H1 (cell line): ENCODE measurements at regions not wholly inside any gene's neighbourhood (a gene's known extent, or its start where the extent isn't known, plus 50 kb on each side); places are given as distances from the start of the nearest gene placed in this dataset.

ENCODE experiments used
- CTCF ChIA-PET: fragments of 300-600 bp; sonication (Branson Sonifier 250); formaldehyde crosslinking; loops from one replicate; lab custom pipeline; 2021; ENCODE audit not compliant: partially characterized antibody; lab: Charles Lee
- POLR2A ChIA-PET: fragments of 300-600 bp; sonication (Branson Sonifier 250); formaldehyde crosslinking; loops from one replicate; lab custom pipeline; 2021; ENCODE audit warnings: inconsistent platforms; ENCODE audit not compliant: partially characterized antibody; lab: Charles Lee
- DNase-seq, 2 experiments: peaks; one replicate each; pipeline versions ENCODE4 v3.0.0 to v3.0.0-alpha.2; 2010 to 2022; ENCODE audit warnings: low spot score in 2 of 2, low read depth in 1 of 2, mixed read lengths in 1 of 2
- FAIRE-seq: peaks from 2 replicates; lab custom pipeline; 2011; peaks lifted over from hg19 to GRCh38; lab: Jason Lieb, UNC
- H2AFZ ChIP-seq: 2 replicates; pipeline ENCODE4 v1.8.1; 2012; ENCODE audit warnings: low read length, inconsistent platforms
- H2AK5ac ChIP-seq: 2 replicates; pipeline ENCODE4 v1.6.1; 2013; ENCODE audit warnings: low read depth, low read length
- H2BK120ac ChIP-seq: replicated peaks from 2 replicates; pipeline ENCODE3; 2013; ENCODE audit warnings: low read depth, low read length, inconsistent platforms
- H2BK12ac ChIP-seq: 2 replicates; pipeline ENCODE4 v1.6.1; 2013; ENCODE audit warnings: low read depth, low read length
- H2BK15ac ChIP-seq: 2 replicates; pipeline ENCODE4 v1.6.1; 2013; ENCODE audit warnings: low read length
- H2BK20ac ChIP-seq: 2 replicates; pipeline ENCODE4 v1.6.1; 2013; ENCODE audit warnings: low read length
- H2BK5ac ChIP-seq: 2 replicates; pipeline ENCODE4 v1.6.1; 2013; ENCODE audit warnings: low read depth, low read length
- H3K14ac ChIP-seq: 2 replicates; pipeline ENCODE4 v1.6.1; 2013; ENCODE audit warnings: inconsistent platforms; ENCODE audit not compliant: insufficient read length
- H3K18ac ChIP-seq: 2 replicates; pipeline ENCODE4 v1.6.1; 2013; ENCODE audit warnings: low read length; ENCODE audit errors: extremely low read depth
- H3K23ac ChIP-seq: 2 replicates; pipeline ENCODE4 v1.6.1; 2013; ENCODE audit warnings: inconsistent platforms; ENCODE audit not compliant: insufficient read length
- H3K23me2 ChIP-seq: 2 replicates; pipeline ENCODE4 v1.6.1; 2013; ENCODE audit warnings: low read depth, low read length
- H3K27ac ChIP-seq: 2 replicates; pipeline ENCODE4 v1.6.1; 2011; ENCODE audit warnings: low read depth, low read length, inconsistent platforms
- H3K27me3 ChIP-seq, 4 experiments: replicated peaks in 1 of 4; 1 replicate in 1 of 4; 2 replicates in 3 of 4; pipeline versions ENCODE4 v1.6.1 to v1.8.1; 2011 to 2013; ENCODE audit warnings: low read length in 3 of 4, mild to moderate bottlenecking in 3 of 4, inconsistent platforms in 2 of 4, mixed read lengths in 2 of 4, moderate library complexity in 1 of 4; ENCODE audit not compliant: control insufficient read depth in 3 of 4, insufficient read depth in 3 of 4; ENCODE audit errors: extremely low read depth in 1 of 4
- H3K36me3 ChIP-seq, 4 experiments: 2 replicates each; pipeline versions ENCODE4 v1.6.1 to v1.8.1; 2011 to 2013; ENCODE audit warnings: mild to moderate bottlenecking in 4 of 4, low read length in 3 of 4, moderate library complexity in 2 of 4, control low read depth in 1 of 4, inconsistent platforms in 1 of 4; ENCODE audit not compliant: insufficient read depth in 4 of 4, control insufficient read depth in 2 of 4
- H3K4ac ChIP-seq: replicated peaks from 2 replicates; pipeline ENCODE3; 2013; ENCODE audit warnings: low read length, low read depth, mixed read lengths, inconsistent platforms; ENCODE audit not compliant: insufficient read length
- H3K4me1 ChIP-seq, 4 experiments: replicated peaks in 1 of 4; 1 replicate in 1 of 4; 2 replicates in 3 of 4; pipeline versions ENCODE4 v1.6.1 to v1.8.1; 2011 to 2013; ENCODE audit warnings: low read length in 3 of 4, inconsistent platforms in 2 of 4, mixed read lengths in 1 of 4; ENCODE audit not compliant: insufficient read depth in 4 of 4, control insufficient read depth in 3 of 4
- H3K4me2 ChIP-seq, 2 experiments: 2 replicates each; pipeline versions ENCODE4 v1.6.1 to v1.8.1; 2011 to 2013; ENCODE audit warnings: low read depth in 2 of 2, low read length in 2 of 2, control low read depth in 1 of 2, inconsistent platforms in 1 of 2, mild to moderate bottlenecking in 1 of 2; ENCODE audit not compliant: insufficient read depth in 1 of 2
- H3K4me3 ChIP-seq, 4 experiments: fragments of 200-600, 300-600 bp in 1 of 4; sonication (generic), shearing (Covaris generic), sonication (Bioruptor Twin) in 1 of 4; 2 replicates each; pipeline versions ENCODE4 v1.5.1 to v1.8.1; 2011 to 2016; ENCODE audit warnings: low read length in 4 of 4, low read depth in 3 of 4, control low read depth in 2 of 4, inconsistent platforms in 2 of 4, mild to moderate bottlenecking in 2 of 4, mixed read lengths in 1 of 4, moderate library complexity in 1 of 4; ENCODE audit not compliant: insufficient read depth in 2 of 4; ENCODE audit errors: extremely low read depth in 1 of 4
- H3K56ac ChIP-seq: replicated peaks from 2 replicates; pipeline ENCODE3; 2013; ENCODE audit warnings: low read depth, mild to moderate bottlenecking, mixed read lengths, low read length, inconsistent platforms; ENCODE audit not compliant: insufficient read length
- H3K79me1 ChIP-seq: 2 replicates; pipeline ENCODE4 v1.6.1; 2013; ENCODE audit warnings: low read depth, low read length, control low read depth
- H3K79me2 ChIP-seq, 2 experiments: 2 replicates each; pipeline versions ENCODE4 v1.6.1 to v1.8.1; 2012 to 2013; ENCODE audit warnings: low read length in 2 of 2, mild to moderate bottlenecking in 2 of 2, inconsistent platforms in 1 of 2; ENCODE audit not compliant: insufficient read depth in 2 of 2, control insufficient read depth in 1 of 2
- H3K9ac ChIP-seq, 4 experiments: replicated peaks in 1 of 4; 1 replicate in 1 of 4; 2 replicates in 3 of 4; pipeline versions ENCODE4 v1.6.1 to v1.8.1; 2011 to 2013; ENCODE audit warnings: low read depth in 3 of 4, low read length in 3 of 4, control low read depth in 2 of 4, mild to moderate bottlenecking in 2 of 4, moderate library complexity in 2 of 4, inconsistent platforms in 1 of 4; ENCODE audit errors: extremely low read depth in 1 of 4
- H3K9me3 ChIP-seq, 2 experiments: 2 replicates each; pipeline versions ENCODE4 v1.6.1 to v1.8.1; 2012 to 2013; ENCODE audit warnings: mild to moderate bottlenecking in 2 of 2, moderate library complexity in 2 of 2, control low read depth in 1 of 2, inconsistent platforms in 1 of 2, low read depth in 1 of 2, low read length in 1 of 2, mixed read lengths in 1 of 2; ENCODE audit not compliant: insufficient read depth in 2 of 2
- H4K20me1 ChIP-seq, 2 experiments: replicated peaks in 1 of 2; 2 replicates each; pipeline versions ENCODE3 to v1.8.1; 2011 to 2013; ENCODE audit warnings: inconsistent platforms in 2 of 2, low read length in 2 of 2, mild to moderate bottlenecking in 1 of 2; ENCODE audit not compliant: insufficient read depth in 2 of 2, control insufficient read depth in 1 of 2
- H4K5ac ChIP-seq: 2 replicates; pipeline ENCODE4 v1.6.1; 2013; ENCODE audit warnings: low read length, low read depth, mixed read lengths, inconsistent platforms; ENCODE audit not compliant: insufficient read length
- H4K8ac ChIP-seq: 2 replicates; pipeline ENCODE4 v1.8.0; 2013; ENCODE audit warnings: mild to moderate bottlenecking, moderate library complexity, low read length, inconsistent platforms; ENCODE audit not compliant: insufficient read depth; ENCODE audit errors: extremely low read depth
- H4K91ac ChIP-seq: replicated peaks from 2 replicates; pipeline ENCODE3; 2013; ENCODE audit warnings: low read length, mixed read lengths, inconsistent platforms; ENCODE audit not compliant: insufficient read length
- BCL11A ChIP-seq, 2 experiments: IDR thresholded peaks; one replicate each; pipeline ENCODE4 v1.6.1; 2011; ENCODE audit warnings: low read depth in 2 of 2, low read length in 2 of 2, mild to moderate bottlenecking in 2 of 2
- EP300 ChIP-seq, 2 experiments: IDR thresholded peaks; 1 replicate in 1 of 2; 2 replicates in 1 of 2; pipeline ENCODE4 v1.6.1; 2011 to 2012; ENCODE audit warnings: low read depth in 2 of 2, low read length in 2 of 2, mild to moderate bottlenecking in 2 of 2, borderline replicate concordance in 1 of 2, inconsistent platforms in 1 of 2, moderate library complexity in 1 of 2
- RBBP5 ChIP-seq: IDR thresholded peaks from 2 replicates; pipeline ENCODE4 v1.7.1; 2012; ENCODE audit warnings: low read depth, mild to moderate bottlenecking, inconsistent platforms, low read length, moderate library complexity, borderline replicate concordance
- WGBS, 2 experiments: shearing (Covaris generic) in 1 of 2; methylation state at CpG; one replicate each; pipeline versions ENCODE4 v1.1.6 to v1.1.7; 2013 to 2015; ENCODE audit warnings: low lambda C conversion rate in 2 of 2, mixed read lengths in 2 of 2, inconsistent platforms in 1 of 2, low coverage in 1 of 2, missing lambda C conversion rate in 1 of 2; ENCODE audit not compliant: insufficient replicate concordance in 2 of 2, insufficient coverage in 1 of 2, insufficient read length in 1 of 2; ENCODE audit errors: extremely low coverage in 1 of 2, missing lambda C conversion rate in 1 of 2; 5-methylcytosine and 5-hydroxymethylcytosine counted together

DNA sequence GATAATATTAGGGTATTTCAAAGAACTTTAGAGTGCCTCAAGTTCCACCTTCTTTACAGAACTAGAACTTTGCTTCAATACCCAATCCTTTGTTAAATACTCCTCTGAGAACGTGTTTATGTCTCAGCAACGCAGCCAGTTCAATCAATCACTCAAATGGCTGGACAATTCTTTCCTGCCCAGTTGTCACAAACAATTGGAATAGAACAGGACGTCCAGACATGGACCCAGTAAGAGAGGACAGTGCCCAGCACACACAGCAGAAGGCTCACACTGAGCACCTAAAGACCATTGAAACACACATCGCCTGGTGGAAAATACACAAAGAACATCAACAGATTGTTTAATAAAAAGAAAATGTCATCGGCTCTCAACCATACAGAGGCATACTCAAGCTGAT is 140.6 kb downstream of the TTLL2 start:
- H3K14ac ChIP-seq = no peak overlapping the region
- H2AK5ac ChIP-seq = no peak overlapping the region
- no peak overlapping the region for H2BK5ac ChIP-seq
- no peak overlapping the region for H3K4me2 ChIP-seq
- 85% methylated on average over 5 of the region's 5 CpGs; no CpG with 5 or more reads in 1 of the 2 experiments for WGBS, 2 experiments
- no peak overlapping the region for H3K4ac ChIP-seq
- H2BK15ac ChIP-seq = peak overlapping the region; percentile 67; the same call in 1 of the 2 replicates
- no peak overlapping the region for H3K18ac ChIP-seq
- no peaks in the 10 kb centered on the region for H3K23me2 ChIP-seq
- H3K56ac ChIP-seq = no peak overlapping the region
- H3K27ac ChIP-seq = no peak overlapping the region
- no peak overlapping the region for H2BK20ac ChIP-seq
- no peak for DNase-seq
- H3K9me3 ChIP-seq = no peaks in the 10 kb centered on the region
- ChIA-PET CTCF (no interaction called here), POLR2A (interaction anchor here (0.6 kb wide), 1 partner anchor 272 kb away, joined by 3 read pairs; no protein-coding TSS in a partner anchor)
- no peak overlapping the region for H2BK120ac ChIP-seq
- H3K36me3 ChIP-seq = no peaks in the 10 kb centered on the region
- peaks cover 0 to 4% (median 0%) of the 10 kb centered on the region in 4 experiments; a peak in 1 of 7 replicates for H3K4me1 ChIP-seq
- no peak overlapping the region for H3K23ac ChIP-seq
- H2AFZ ChIP-seq = no peak overlapping the region
- TF ChIP-seq BCL11A (IDR thresholded peaks at IDR 0.05; ENCODE audit: low read depth in 2 of 2, low read length in 2 of 2) (no peak), RBBP5 (no peak), EP300 (IDR thresholded peaks at IDR 0.05; ENCODE audit: borderline replicate concordance in 1 of 2, low read depth in 2 of 2, low read length in 2 of 2) (no peak)
- no peak overlapping the region; the same call in 1 of the 2 replicates for H2BK12ac ChIP-seq
- no peak overlapping the region for H4K91ac ChIP-seq
- no peak overlapping the region for H4K5ac ChIP-seq
- H3K9ac ChIP-seq = no peak overlapping the region
- no peaks in the 10 kb centered on the region for H4K20me1 ChIP-seq
- no peaks in the 10 kb centered on the region for H3K79me2 ChIP-seq
- no peak overlapping the region for H3K4me3 ChIP-seq
- no peak for FAIRE-seq
- no peaks in the 10 kb centered on the region for H3K79me1 ChIP-seq
- no peak overlapping the region for H4K8ac ChIP-seq
- no peaks in the 10 kb centered on the region; a peak in 1 of 7 replicates for H3K27me3 ChIP-seq
